ENCODE measurements at regions not wholly inside any gene's neighbourhood (a gene's known extent, or its start where the extent isn't known, plus 50 kb on each side); places are given as distances from the start of the nearest gene placed in this dataset.
"Not testable (repeated sequence)": the region's sequence is repeated elsewhere in the genome, so short reads cannot be mapped to it uniquely, and the experiment has no call there.

GRCh38 chrY:18889548-18889947, 116.0 kb upstream of the HSFY2 start:
- no peak for DNase-seq

GRCh38 chrY:18884748-18885147, 111.2 kb upstream of the HSFY2 start:
- DNase-seq, result no peak

DNA sequence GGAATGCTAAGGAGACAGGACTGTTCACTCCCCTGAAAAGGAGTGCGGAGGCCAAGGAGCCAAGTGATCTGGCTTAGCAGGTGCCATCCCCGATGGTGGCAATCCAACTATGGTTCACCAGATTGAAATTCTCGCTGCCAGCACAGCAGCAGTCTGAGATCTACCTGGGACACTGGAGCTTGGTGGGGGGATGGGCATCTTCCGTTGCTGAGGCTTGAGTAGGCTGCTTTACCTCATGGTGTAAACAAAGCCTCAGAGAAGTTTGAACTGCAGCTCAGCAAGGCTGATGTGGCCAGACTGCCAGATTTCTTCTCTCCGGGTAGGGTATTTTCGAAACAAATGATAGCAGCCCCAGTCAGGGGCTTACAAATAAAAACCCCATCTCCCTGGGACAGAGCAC, 95.6 kb upstream of the HSFY2 start:
- DNase-seq, result not testable (repeated sequence)

DNA sequence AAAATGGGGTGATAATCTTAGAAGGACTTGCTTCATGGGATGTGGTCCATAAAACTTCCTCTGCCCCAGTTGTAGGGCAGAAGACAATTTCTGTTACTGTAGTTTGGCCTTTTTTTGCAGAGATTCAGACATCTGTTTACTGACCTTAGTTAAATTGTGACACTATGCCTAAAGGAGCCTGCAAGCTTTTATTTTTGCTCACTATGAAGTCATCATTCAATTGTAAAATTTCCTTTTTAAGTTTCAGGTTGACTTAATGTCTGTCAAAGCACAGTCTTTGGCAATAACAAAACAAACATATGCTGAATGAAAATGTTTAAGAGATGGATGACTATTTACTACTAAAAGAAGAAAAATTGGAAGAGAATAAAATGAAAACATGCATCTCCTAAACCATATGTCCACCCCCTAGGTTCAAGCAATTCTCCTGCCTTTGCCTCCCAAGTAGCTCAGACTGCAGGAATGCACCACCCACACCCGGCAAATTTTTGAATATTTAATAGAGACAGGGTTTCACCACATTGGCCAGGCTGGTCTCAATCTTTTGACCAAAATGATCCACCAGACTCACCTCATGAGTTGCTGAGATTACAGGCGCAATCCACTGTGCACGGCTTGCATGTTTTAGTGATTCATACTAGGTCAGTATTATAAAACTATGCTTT, 93.5 kb upstream of the HSFY2 start:
- not testable (repeated sequence) for DNase-seq

GRCh38 chrY:18860856-18861255, 87.3 kb upstream of the HSFY2 start:
- not testable (repeated sequence) for DNase-seq

- DNase-seq, result not testable (repeated sequence)
Observed at GRCh38 chrY:18858484-18859191, 85.1 kb upstream of the HSFY2 start.

GRCh38 chrY:18855184-18855583, 81.6 kb upstream of the HSFY2 start:
- not testable (repeated sequence) for DNase-seq

- not testable (repeated sequence) for DNase-seq
Observed at GRCh38 chrY:18853323-18853722, 79.8 kb upstream of the HSFY2 start.

- not testable (repeated sequence) for DNase-seq
Observed at GRCh38 chrY:18836643-18837042, 63.1 kb upstream of the HSFY2 start.

Measured in DMS79 treated with DMSO at 0.1 percent for 48 hours (cell line).